MM.1S (cell line): ENCODE measurements at regions not wholly inside any gene's neighbourhood (a gene's known extent, or its start where the extent isn't known, plus 50 kb on each side); places are given as distances from the start of the nearest gene placed in this dataset.

Experiments used
- EZH2phosphoT487 ChIP-seq: fragments of 300-600 bp; sonication (generic); IDR thresholded peaks from 2 replicates; pipeline ENCODE4 v1.6.1; 2018; ENCODE audit warnings: antibody characterized with exemption, low read length
- TF ChIP-seq, protein P1 (sequence below): fragments of 300-600 bp; sonication (generic); IDR thresholded peaks from 2 replicates; pipeline ENCODE4 v1.5.1; 2016; ENCODE audit warnings: antibody characterized with exemption, low read length, mixed read lengths

DNA sequence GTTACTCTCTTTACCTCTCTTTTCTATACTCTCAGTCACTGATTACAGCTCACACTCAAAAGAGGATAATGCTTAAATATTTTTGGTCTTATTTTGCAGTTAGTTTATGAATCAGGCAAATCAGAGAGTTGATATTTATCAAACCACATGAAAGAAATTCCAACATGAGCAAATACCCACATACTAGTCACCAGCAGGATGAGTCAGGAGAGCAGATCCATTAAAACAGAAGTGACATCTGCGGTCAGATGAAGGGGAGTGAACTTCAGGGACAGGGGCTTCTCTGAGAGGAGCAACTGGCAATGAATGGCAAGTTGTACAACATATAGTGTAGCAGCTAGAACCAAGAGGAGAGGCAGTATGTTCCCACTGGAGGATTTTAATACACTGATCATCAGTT, 258.7 kb downstream of the SYT10 start:
- TF ChIP-seq, protein P1, sequence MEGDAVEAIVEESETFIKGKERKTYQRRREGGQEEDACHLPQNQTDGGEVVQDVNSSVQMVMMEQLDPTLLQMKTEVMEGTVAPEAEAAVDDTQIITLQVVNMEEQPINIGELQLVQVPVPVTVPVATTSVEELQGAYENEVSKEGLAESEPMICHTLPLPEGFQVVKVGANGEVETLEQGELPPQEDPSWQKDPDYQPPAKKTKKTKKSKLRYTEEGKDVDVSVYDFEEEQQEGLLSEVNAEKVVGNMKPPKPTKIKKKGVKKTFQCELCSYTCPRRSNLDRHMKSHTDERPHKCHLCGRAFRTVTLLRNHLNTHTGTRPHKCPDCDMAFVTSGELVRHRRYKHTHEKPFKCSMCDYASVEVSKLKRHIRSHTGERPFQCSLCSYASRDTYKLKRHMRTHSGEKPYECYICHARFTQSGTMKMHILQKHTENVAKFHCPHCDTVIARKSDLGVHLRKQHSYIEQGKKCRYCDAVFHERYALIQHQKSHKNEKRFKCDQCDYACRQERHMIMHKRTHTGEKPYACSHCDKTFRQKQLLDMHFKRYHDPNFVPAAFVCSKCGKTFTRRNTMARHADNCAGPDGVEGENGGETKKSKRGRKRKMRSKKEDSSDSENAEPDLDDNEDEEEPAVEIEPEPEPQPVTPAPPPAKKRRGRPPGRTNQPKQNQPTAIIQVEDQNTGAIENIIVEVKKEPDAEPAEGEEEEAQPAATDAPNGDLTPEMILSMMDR, result no peak
- no peak for TF ChIP-seq EZH2phosphoT487
